ENCODE measurements at regions not wholly inside any gene's neighbourhood (a gene's known extent, or its start where the extent isn't known, plus 50 kb on each side); places are given as distances from the start of the nearest gene placed in this dataset.

DNA sequence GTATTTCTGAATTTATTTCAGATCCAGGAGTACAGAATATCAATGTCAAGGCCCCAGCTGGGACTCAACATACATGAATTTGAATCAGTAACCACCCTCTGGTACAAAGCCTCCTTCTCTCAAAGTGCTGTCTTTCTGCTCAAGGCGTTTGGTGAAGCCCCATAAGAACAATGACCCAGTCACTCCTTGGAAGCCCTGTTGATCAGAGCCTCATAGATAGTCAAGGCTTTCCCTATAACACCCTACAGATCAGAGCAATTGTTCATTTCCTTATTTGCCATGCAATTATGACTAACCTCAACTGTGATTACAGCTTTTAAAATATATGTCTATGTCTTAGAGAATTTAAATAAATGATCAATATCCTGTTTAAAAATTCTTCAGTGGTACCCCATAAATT lies 159.1 kb upstream of the CREB1 start:
- Histone ChIP-seq H3K9me3 (ENCODE audit: control insufficient read depth in 4 of 4, low read length in 3 of 4) (no peaks in the 10 kb centered on the region), H3K27ac (ENCODE audit: low read depth in 1 of 2, low read length in 2 of 2) (no peak overlapping the region), H3K36me3 (ENCODE audit: control insufficient read depth in 4 of 4, insufficient read depth in 3 of 4, low read depth in 1 of 4, low read length in 3 of 4) (no peaks in the 10 kb centered on the region), H3K27me3 (ENCODE audit: control insufficient read depth in 4 of 4, insufficient read depth in 4 of 4, low read length in 3 of 4) (no peaks in the 10 kb centered on the region), H3K9ac (ENCODE audit: low read depth in 1 of 2, low read length in 2 of 2) (no peak overlapping the region), H3K4me1 (ENCODE audit: control insufficient read depth in 4 of 4, insufficient read depth in 4 of 4, low read length in 3 of 4) (no peaks in the 10 kb centered on the region), H3K4me3 (ENCODE audit: low read depth in 1 of 3, low read length in 3 of 3) (no peak overlapping the region)
- 76% methylated on average over 1 of the region's 1 CpG for WGBS
- TF ChIP-seq, protein P1, sequence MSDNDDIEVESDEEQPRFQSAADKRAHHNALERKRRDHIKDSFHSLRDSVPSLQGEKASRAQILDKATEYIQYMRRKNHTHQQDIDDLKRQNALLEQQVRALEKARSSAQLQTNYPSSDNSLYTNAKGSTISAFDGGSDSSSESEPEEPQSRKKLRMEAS (IDR thresholded peaks at IDR 0.05) = no peak
- TF ChIP-seq YY1 (IDR thresholded peaks at IDR 0.05) = no peak
- TF ChIP-seq JUND (IDR thresholded peaks at IDR 0.05) = no peak
- TF ChIP-seq NR2F2 (IDR thresholded peaks at IDR 0.05) = no peak
- DNase-seq (ENCODE audit: low spot score) = no peak

DNA sequence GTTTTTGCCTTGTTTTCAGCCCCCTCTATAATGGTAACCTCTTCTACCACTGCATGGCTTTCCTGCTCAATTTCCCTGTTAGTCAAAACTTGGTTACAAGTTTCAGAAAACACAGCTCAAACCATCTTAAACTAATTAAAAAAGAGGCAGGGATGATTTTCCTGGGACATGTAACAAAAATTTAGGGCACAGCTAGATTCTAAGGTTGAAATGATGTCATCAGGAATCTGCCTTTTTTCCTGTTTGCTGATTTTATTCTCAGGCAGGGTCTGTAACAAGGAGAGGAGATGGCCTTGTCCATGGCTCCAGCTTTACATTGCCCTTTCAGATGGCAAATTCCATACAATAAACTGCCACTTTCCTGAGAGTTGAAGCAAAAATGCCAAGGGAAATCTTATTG lies 157.9 kb upstream of the CREB1 start:
- no peaks in the 10 kb centered on the region for H3K4me1 ChIP-seq (ENCODE audit: control insufficient read depth in 4 of 4, insufficient read depth in 4 of 4, low read length in 3 of 4)
- H3K4me3 ChIP-seq (ENCODE audit: low read depth in 1 of 3, low read length in 3 of 3) = no peak overlapping the region
- no peak for TF ChIP-seq NR2F2 (IDR thresholded peaks at IDR 0.05)
- TF ChIP-seq, protein P2, sequence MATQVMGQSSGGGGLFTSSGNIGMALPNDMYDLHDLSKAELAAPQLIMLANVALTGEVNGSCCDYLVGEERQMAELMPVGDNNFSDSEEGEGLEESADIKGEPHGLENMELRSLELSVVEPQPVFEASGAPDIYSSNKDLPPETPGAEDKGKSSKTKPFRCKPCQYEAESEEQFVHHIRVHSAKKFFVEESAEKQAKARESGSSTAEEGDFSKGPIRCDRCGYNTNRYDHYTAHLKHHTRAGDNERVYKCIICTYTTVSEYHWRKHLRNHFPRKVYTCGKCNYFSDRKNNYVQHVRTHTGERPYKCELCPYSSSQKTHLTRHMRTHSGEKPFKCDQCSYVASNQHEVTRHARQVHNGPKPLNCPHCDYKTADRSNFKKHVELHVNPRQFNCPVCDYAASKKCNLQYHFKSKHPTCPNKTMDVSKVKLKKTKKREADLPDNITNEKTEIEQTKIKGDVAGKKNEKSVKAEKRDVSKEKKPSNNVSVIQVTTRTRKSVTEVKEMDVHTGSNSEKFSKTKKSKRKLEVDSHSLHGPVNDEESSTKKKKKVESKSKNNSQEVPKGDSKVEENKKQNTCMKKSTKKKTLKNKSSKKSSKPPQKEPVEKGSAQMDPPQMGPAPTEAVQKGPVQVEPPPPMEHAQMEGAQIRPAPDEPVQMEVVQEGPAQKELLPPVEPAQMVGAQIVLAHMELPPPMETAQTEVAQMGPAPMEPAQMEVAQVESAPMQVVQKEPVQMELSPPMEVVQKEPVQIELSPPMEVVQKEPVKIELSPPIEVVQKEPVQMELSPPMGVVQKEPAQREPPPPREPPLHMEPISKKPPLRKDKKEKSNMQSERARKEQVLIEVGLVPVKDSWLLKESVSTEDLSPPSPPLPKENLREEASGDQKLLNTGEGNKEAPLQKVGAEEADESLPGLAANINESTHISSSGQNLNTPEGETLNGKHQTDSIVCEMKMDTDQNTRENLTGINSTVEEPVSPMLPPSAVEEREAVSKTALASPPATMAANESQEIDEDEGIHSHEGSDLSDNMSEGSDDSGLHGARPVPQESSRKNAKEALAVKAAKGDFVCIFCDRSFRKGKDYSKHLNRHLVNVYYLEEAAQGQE (IDR thresholded peaks at IDR 0.05) = no peak
- no peak overlapping the region for H3K27ac ChIP-seq (ENCODE audit: low read depth in 1 of 2, low read length in 2 of 2)
- H3K9me3 ChIP-seq (ENCODE audit: control insufficient read depth in 4 of 4, low read length in 3 of 4) = no peaks in the 10 kb centered on the region
- H3K9ac ChIP-seq (ENCODE audit: low read depth in 1 of 2, low read length in 2 of 2) = no peak overlapping the region
- DNase-seq (ENCODE audit: low spot score) = no peak
- H3K36me3 ChIP-seq (ENCODE audit: control insufficient read depth in 4 of 4, insufficient read depth in 3 of 4, low read depth in 1 of 4, low read length in 3 of 4) = no peaks in the 10 kb centered on the region
- no peaks in the 10 kb centered on the region for H3K27me3 ChIP-seq (ENCODE audit: control insufficient read depth in 4 of 4, insufficient read depth in 4 of 4, low read length in 3 of 4)

DNA sequence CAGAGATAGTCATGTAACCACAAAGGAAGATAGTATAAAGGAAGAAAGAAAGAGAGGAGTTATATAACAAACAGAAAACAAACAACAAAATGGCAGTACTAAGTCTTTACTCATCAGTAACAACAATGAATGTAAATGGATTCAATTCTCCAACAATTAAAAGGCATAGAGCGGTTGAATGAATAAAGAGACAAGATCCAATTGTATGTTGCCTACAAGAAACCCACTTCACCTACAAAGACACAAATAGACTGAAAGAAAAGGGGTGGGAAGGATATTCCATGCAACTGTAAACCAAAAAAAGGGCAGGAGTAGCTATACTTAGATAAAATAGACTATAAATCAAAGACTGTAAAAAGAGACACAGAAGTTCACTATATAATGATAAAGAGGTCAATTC lies 157.3 kb upstream of the CREB1 start:
- no peaks in the 10 kb centered on the region for H3K36me3 ChIP-seq (ENCODE audit: control insufficient read depth in 4 of 4, insufficient read depth in 3 of 4, low read depth in 1 of 4, low read length in 3 of 4)
- no peaks in the 10 kb centered on the region for H3K4me1 ChIP-seq (ENCODE audit: control insufficient read depth in 4 of 4, insufficient read depth in 4 of 4, low read length in 3 of 4)
- H3K27ac ChIP-seq (ENCODE audit: low read depth in 1 of 2, low read length in 2 of 2) = no peak overlapping the region
- H3K27me3 ChIP-seq (ENCODE audit: control insufficient read depth in 4 of 4, insufficient read depth in 4 of 4, low read length in 3 of 4) = no peaks in the 10 kb centered on the region
- TF ChIP-seq, protein P3, sequence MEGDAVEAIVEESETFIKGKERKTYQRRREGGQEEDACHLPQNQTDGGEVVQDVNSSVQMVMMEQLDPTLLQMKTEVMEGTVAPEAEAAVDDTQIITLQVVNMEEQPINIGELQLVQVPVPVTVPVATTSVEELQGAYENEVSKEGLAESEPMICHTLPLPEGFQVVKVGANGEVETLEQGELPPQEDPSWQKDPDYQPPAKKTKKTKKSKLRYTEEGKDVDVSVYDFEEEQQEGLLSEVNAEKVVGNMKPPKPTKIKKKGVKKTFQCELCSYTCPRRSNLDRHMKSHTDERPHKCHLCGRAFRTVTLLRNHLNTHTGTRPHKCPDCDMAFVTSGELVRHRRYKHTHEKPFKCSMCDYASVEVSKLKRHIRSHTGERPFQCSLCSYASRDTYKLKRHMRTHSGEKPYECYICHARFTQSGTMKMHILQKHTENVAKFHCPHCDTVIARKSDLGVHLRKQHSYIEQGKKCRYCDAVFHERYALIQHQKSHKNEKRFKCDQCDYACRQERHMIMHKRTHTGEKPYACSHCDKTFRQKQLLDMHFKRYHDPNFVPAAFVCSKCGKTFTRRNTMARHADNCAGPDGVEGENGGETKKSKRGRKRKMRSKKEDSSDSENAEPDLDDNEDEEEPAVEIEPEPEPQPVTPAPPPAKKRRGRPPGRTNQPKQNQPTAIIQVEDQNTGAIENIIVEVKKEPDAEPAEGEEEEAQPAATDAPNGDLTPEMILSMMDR (IDR thresholded peaks at IDR 0.05; ENCODE audit: low read depth, low read length, missing input control) = no peak
- TF ChIP-seq FOXA1 (IDR thresholded peaks at IDR 0.05) (no peak), TAF1 (conservative IDR thresholded peaks at IDR 0.05) (no peak), EGR1 (IDR thresholded peaks at IDR 0.05; ENCODE audit: low read depth in 2 of 2) (no peak), NR2F2 (IDR thresholded peaks at IDR 0.05) (no peak), HNF4G (IDR thresholded peaks at IDR 0.05) (no peak), FOXA2 (IDR thresholded peaks at IDR 0.05) (no peak), GABPA (IDR thresholded peaks at IDR 0.05 in 1 of 2, conservative IDR thresholded peaks at IDR 0.05 in 1 of 2) (no peak), RXRA (IDR thresholded peaks at IDR 0.05) (no peak), SP1 (IDR thresholded peaks at IDR 0.05) (no peak), RAD21 (IDR thresholded peaks at IDR 0.05) (no peak), JUND (IDR thresholded peaks at IDR 0.05) (no peak), HNF4A (conservative IDR thresholded peaks at IDR 0.05) (no peak)
- TF ChIP-seq, protein P4, sequence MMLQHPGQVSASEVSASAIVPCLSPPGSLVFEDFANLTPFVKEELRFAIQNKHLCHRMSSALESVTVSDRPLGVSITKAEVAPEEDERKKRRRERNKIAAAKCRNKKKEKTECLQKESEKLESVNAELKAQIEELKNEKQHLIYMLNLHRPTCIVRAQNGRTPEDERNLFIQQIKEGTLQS (IDR thresholded peaks at IDR 0.05) = no peak
- WGBS = 97% methylated on average over 1 of the region's 1 CpG
- no peaks in the 10 kb centered on the region for H3K9me3 ChIP-seq (ENCODE audit: control insufficient read depth in 4 of 4, low read length in 3 of 4)
- no peak overlapping the region for H3K4me3 ChIP-seq (ENCODE audit: low read depth in 1 of 3, low read length in 3 of 3)
- no peak overlapping the region for H3K9ac ChIP-seq (ENCODE audit: low read depth in 1 of 2, low read length in 2 of 2)
- no peak for DNase-seq (ENCODE audit: low spot score)

Data from liver (tissue), 8 donors.